ENCODE measurements at regions not wholly inside any gene's neighbourhood (a gene's known extent, or its start where the extent isn't known, plus 50 kb on each side); places are given as distances from the start of the nearest gene placed in this dataset.

GRCh38 chr1:162913345-162913744 lies 52.4 kb upstream of the CCDC190 start:
- H3K18ac ChIP-seq (ENCODE audit: extremely low read depth, low read length) = no peak overlapping the region
- H3K36me3 ChIP-seq (ENCODE audit: control insufficient read depth in 2 of 4, insufficient read depth in 4 of 4, low read length in 3 of 4) = no peaks in the 10 kb centered on the region
- H3K9ac ChIP-seq (replicated peaks in 1 of 4; ENCODE audit: extremely low read depth in 1 of 4, low read depth in 3 of 4, low read length in 3 of 4) = no peak overlapping the region
- ChIA-PET POLR2A (ENCODE audit: partially characterized antibody) (no interaction called here), CTCF (ENCODE audit: partially characterized antibody) (interaction anchor here (0.9 to 1.2 kb wide), 3 partner anchors 13 to 402 kb away, joined by 3 to 4 read pairs (median 3); no protein-coding TSS in a partner anchor)
- no peak overlapping the region for H3K4me2 ChIP-seq (ENCODE audit: insufficient read depth in 1 of 2, low read depth in 2 of 2, low read length in 2 of 2)
- no peak overlapping the region for H3K27ac ChIP-seq (ENCODE audit: low read depth, low read length)
- FAIRE-seq (no peak), DNase-seq (ENCODE audit: low read depth in 1 of 2, low spot score in 2 of 2) (no peak)
- no peaks in the 10 kb centered on the region for H3K4me1 ChIP-seq (replicated peaks in 1 of 4; ENCODE audit: control insufficient read depth in 3 of 4, insufficient read depth in 4 of 4, low read length in 3 of 4)
- no peak overlapping the region for H2BK120ac ChIP-seq (replicated peaks; ENCODE audit: low read depth, low read length)
- no peak overlapping the region for H3K56ac ChIP-seq (replicated peaks; ENCODE audit: insufficient read length, low read depth, low read length)
- H2BK20ac ChIP-seq (ENCODE audit: low read length) = no peak overlapping the region
- no peak overlapping the region for H3K14ac ChIP-seq (ENCODE audit: insufficient read length)
- no peak overlapping the region for H2BK5ac ChIP-seq (ENCODE audit: low read depth, low read length)
- no peak overlapping the region for H2BK12ac ChIP-seq (ENCODE audit: low read depth, low read length)
- peaks cover 0 to 2% of the 10 kb centered on the region in 2 experiments; a peak in 1 of 4 replicates for H3K9me3 ChIP-seq (ENCODE audit: insufficient read depth in 2 of 2, low read depth in 1 of 2, low read length in 1 of 2)
- no peaks in the 10 kb centered on the region for H3K79me2 ChIP-seq (ENCODE audit: control insufficient read depth in 1 of 2, insufficient read depth in 2 of 2, low read length in 2 of 2)
- TF ChIP-seq JUN (IDR thresholded peaks at IDR 0.05; ENCODE audit: low read depth, low read length) = no peak
- TF ChIP-seq TAF7 (optimal IDR thresholded peaks at IDR 0.05; ENCODE audit: borderline replicate concordance, low read depth, low read length) = no peak
- TF ChIP-seq NRF1 (IDR thresholded peaks at IDR 0.05; ENCODE audit: low read depth, low read length) = no peak
- TF ChIP-seq BACH1 (IDR thresholded peaks at IDR 0.05; ENCODE audit: low read length) = no peak
- TF ChIP-seq ZNF274 (IDR thresholded peaks at IDR 0.05; ENCODE audit: borderline replicate concordance, extremely low read depth, low read length) = no peak
- TF ChIP-seq GABPA (IDR thresholded peaks at IDR 0.05; ENCODE audit: borderline replicate concordance, insufficient read depth, low read length) = no peak
- no peak for TF ChIP-seq CREB1 (IDR thresholded peaks at IDR 0.05)
- WGBS, 2 experiments (ENCODE audit: extremely low coverage in 1 of 2, insufficient coverage in 1 of 2, insufficient read length in 1 of 2, insufficient replicate concordance in 2 of 2, low coverage in 1 of 2, low lambda C conversion rate in 2 of 2, missing lambda C conversion rate in 1 of 2) = 80% methylated on average over 3 of the region's 3 CpGs; no CpG with 5 or more reads in 1 of the 2 experiments
- H2AFZ ChIP-seq (ENCODE audit: low read length) = no peak overlapping the region
- H4K8ac ChIP-seq (ENCODE audit: extremely low read depth, insufficient read depth, low read length) = no peak overlapping the region
- no peaks in the 10 kb centered on the region for H3K23me2 ChIP-seq (ENCODE audit: low read depth, low read length)
- H4K91ac ChIP-seq (replicated peaks; ENCODE audit: insufficient read length, low read length) = no peak overlapping the region
- H4K5ac ChIP-seq (ENCODE audit: insufficient read length, low read depth, low read length) = no peak overlapping the region
- no peaks in the 10 kb centered on the region for H3K79me1 ChIP-seq (ENCODE audit: low read depth, low read length)
- H3K4ac ChIP-seq (replicated peaks; ENCODE audit: insufficient read length, low read depth, low read length) = no peak overlapping the region
- H3K4me3 ChIP-seq (ENCODE audit: extremely low read depth in 1 of 4, insufficient read depth in 2 of 4, low read depth in 3 of 4, low read length in 4 of 4) = no peak overlapping the region
- H2BK15ac ChIP-seq (ENCODE audit: low read length) = no peak overlapping the region
- H3K27me3 ChIP-seq (replicated peaks in 1 of 4; ENCODE audit: control insufficient read depth in 3 of 4, extremely low read depth in 1 of 4, insufficient read depth in 3 of 4, low read length in 3 of 4) = no peaks in the 10 kb centered on the region
- no peak overlapping the region for H3K23ac ChIP-seq (ENCODE audit: insufficient read length)
- no peaks in the 10 kb centered on the region for H4K20me1 ChIP-seq (replicated peaks in 1 of 2; ENCODE audit: control insufficient read depth in 1 of 2, insufficient read depth in 2 of 2, low read length in 2 of 2)
- H2AK5ac ChIP-seq (ENCODE audit: low read depth, low read length) = no peak overlapping the region
